HG03432 (cell line): ENCODE measurements at regions not wholly inside any gene's neighbourhood (a gene's known extent, or its start where the extent isn't known, plus 50 kb on each side); places are given as distances from the start of the nearest gene placed in this dataset.
"Not testable (repeated sequence)": the region's sequence is repeated elsewhere in the genome, so short reads cannot be mapped to it uniquely, and the experiment has no call there.

Experiments used
- ATAC-seq: cut with Tn5 transposase; IDR thresholded peaks from one replicate; pipeline ENCODE4 v1.9.1; 2021; ENCODE audit warnings: mild to moderate bottlenecking, moderate library complexity; ENCODE audit not compliant: unreplicated experiment

DNA sequence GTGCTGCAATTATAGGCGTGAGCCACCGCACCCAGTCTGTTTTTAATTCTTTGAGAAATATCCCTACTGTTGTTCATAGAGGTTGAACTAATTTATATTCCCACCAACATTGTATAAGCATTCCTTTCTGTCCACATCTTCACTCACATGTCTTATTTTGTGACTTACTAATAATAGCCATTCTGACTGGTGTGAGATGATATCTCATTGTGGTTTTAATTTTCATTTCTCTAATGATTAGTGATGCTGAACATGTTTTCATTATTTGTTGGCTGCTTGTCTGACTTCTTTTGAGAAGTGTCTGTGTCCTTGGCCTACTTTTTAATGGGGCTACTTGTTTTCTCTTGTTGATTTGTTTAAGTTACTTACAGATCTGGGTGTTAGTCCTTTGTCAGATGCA, 310.9 kb upstream of the MAOA start:
- peak; percentile 47 for ATAC-seq

DNA sequence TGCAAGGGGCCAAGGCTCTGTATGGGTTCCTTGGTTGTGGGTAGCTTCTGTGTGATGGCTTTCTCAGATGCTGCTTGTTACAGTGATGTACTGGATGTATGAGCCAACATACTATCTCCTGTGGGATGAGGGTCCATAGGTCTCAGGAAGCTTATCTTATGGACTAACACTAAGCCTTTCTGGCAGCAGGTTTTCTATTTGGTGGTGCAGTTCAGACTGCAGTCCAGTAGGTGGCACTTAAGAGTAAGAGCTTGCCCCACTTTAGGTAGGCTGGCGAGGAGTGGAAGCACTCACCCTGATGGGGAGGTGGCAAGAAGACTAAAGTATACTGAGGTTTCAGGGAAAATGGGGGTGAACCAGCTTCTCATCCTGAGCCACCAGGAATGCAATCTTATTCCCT, 306.7 kb upstream of the MAOA start:
- peak; percentile 66 for ATAC-seq

DNA sequence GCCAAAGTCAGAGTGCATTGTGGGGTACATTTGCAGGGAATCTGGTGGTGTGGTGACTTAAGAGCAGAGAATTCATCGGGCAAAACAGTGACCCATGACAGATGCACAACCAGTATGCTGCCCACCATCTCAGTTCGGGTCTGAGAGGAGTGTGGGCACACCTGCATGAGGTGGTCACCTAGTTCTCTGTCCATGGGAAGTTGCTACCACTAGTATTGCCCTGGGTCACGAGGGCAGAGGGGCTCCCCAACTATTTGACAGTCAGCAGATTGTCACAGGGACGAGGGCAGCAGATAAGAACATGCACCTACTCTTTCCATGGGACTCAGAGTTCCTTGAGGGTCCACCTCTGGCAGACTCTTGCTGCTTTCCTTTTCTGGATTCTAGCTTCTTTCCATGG, 305.2 kb upstream of the MAOA start:
- ATAC-seq = no peak

GRCh38 chrX:43357741-43358140, 298.4 kb upstream of the MAOA start:
- no peak for ATAC-seq

DNA sequence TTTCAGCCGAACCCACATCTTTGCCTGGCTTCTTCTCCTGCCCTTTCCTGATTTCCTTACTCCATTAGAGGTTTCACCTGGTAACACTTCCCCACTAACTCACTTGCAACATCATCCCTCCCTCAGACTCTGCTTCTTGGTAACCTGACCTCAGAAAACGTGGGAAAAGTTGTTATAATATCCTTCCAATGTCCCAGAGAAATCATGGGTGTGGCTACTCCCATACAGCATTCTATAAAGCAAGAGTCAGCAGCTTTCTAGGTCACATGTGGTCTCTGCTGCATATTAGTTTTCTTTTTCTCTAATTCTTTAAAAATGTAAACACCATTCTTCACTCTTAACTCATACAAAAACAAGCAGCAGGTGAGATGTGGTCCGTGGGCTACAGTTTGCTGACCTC, 283.1 kb upstream of the MAOA start:
- no peak for ATAC-seq

DNA sequence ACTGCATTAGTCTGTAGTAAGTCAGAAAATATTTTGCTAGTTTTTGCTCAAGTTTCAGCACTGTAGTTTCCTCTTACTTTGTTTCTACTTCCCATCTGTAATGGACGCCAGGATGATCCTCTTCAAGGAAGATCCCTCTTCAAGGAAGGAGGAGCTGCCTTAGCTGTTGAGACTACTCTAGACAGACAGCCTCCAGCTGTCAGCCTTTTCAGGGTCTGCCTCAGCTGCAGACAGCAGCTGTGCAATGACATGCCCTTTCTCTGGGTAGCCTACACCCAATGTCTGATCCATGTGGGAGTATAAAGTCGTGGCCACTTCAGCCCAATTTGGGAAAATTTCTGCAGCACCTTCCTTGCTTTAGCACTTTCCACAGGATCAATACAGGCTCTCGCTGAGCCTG, 281.0 kb upstream of the MAOA start:
- no peak for ATAC-seq

- no peak for ATAC-seq
Observed at GRCh38 chrX:43380704-43381103, 275.4 kb upstream of the MAOA start.

- no peak for ATAC-seq
Observed at GRCh38 chrX:43386875-43387274, 269.2 kb upstream of the MAOA start.

DNA sequence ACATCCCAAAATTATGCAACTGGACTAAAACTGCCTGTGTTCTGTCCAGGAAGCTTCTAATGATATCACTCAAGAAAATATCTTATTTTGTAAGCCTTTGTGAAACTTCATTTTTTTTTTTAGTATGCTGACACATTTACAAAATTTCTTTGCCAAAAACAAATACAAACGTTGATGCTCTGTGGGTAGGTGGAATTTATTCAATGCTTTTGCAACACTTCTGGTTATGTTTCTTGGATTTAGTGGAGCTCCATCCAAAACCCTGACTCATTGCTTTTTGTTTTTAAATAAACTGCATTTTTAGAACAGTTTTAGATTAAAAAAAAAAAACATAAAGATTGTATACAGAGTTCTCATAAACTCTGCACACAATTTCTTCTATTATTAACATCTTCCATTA, 250.9 kb upstream of the MAOA start:
- ATAC-seq = no peak

DNA sequence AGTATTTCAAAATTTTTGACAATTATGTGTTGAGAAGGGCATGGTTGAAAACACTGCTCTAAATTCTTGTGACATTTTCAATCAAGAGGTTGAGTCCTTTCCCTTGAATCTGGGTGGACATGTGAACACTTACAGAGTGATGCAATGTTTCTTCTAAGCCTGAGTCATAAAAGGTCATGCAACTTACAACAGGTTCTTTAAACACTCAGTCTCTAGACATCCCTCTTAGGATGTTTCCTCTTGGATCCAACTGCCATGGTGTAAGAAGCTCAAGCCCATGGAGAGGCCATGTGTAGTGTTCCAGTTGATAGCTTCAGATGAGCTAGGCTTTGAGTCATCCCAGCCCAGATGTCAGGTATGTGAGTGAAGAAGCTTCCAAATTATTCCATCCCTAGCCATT, 232.2 kb upstream of the MAOA start:
- no peak for ATAC-seq

DNA sequence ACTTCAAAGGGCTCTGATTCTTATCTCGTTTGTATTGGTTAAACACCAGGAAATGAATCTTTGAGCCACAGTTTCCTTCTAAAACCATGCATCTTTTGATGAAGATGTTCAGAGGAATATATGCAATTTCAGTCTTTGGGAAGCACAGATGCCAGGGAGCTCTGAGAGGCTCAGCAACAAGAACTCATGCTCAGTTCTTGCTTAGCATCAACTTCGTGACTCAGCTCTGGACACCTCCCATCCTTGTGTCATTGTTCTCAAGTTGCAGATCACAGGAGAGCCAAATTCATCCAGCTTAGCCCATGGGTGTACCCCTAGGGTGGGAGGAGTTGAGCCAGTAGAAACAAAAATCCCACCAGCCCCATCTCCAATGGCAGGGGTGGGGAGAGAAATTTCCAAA, 219.6 kb upstream of the MAOA start:
- no peak for ATAC-seq

GRCh38 chrX:43446752-43447151, 209.3 kb upstream of the MAOA start:
- ATAC-seq = no peak

DNA sequence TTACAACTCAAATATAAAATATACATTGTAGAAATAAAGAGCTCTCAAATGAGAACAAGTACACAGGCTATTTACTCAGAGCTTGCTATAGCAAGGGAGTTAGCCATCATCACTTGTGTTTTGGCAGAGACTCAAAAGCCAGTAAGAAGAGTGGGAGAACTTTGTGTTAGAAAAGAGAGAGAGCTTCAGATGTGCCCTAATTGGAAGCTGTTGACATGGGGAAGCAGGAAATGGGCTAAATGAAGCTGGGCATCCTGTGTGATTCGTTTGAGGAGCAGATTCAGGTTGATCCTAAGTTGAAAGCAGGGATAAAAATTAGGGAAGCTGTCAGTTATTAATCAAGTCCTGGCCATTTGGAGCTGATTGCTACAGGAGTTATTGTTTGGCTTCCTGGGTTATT, 207.4 kb upstream of the MAOA start:
- ATAC-seq = no peak

- no peak for ATAC-seq
Observed at GRCh38 chrX:43450355-43450754, 205.7 kb upstream of the MAOA start.

- not testable (repeated sequence) for ATAC-seq
Observed at GRCh38 chrX:43451976-43452686, 204.0 kb upstream of the MAOA start.

GRCh38 chrX:43456063-43456462, 200.0 kb upstream of the MAOA start:
- ATAC-seq = no peak

- no peak for ATAC-seq
Observed at GRCh38 chrX:43456906-43457305, 199.2 kb upstream of the MAOA start.

DNA sequence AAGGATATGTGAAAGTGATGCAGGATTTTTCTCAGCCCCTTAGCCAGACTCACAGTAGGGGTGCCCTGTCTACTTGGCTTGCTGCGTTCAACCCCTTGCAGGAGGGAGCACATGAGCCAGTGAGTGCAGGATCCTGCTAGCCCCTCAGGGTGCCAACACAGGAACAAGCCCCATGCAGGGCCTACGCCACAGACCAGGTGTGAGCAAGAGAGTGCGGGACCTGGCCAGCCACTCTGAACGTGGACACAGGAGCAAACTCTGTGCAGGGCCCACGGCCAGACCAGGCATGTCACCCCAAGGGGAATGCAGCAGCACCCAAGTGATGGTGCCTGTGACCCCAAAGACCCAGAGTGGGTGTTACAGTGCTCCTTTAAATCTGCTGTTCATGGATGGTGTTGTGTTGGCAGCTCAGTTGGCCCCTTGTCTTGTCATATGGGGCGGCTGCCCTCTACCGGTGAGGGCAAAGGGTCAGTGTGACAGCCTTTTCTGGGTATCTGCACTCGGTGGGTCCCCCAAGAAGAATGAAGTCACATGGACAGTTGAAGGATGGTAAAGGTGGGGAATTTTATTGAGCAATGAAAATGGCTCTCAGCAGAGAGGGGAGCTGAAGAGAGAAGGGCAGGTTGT, 188.4 kb upstream of the MAOA start:
- no peak for ATAC-seq

DNA sequence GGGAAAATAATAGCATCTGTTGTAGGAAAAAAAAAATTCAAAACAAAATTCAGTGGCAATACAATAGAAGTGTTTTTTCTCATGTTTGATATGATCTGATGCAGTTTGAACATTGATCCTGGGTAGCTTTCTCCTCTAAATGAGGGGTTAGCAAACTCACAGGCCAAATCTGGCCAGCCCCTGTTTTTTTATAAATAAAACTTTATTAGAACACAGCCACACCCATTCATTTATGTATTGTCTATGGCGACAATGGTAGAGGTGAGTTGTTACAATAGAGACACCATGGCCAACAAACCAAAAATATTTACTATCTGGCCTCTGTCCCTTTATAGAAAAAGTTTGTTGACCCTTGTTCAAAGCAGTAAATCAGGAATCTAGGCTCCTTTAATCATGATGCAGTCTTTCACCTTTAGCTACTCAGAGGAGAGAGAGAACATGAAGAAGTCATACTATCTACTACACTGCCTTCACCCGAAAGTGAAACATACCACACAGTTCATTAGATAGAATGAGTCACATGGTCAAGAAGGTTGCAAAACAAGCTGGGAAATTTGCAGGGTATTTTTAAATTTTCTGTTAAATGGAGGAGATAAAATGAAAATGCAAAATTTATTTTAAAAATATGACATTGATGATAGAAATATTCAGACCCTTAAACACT, 186.6 kb upstream of the MAOA start:
- no peak for ATAC-seq

DNA sequence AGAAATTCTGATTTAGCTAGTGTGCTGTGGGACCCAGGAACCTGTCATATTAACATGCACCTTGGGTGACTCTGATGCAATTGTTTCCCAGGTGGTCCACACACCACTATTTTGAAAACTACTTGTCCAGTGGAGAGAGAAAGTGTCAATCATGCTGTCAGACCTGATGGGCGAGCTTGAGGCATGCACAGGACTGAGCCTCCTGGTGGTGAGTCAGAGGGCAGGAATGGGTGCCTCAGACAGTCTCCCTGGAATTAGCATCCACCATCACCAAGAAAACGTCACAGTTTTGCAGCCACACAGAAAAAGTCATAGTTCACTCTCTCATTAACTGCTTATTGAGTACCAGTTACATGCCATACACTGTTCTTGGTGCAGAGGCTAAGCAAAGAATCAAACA, 181.8 kb upstream of the MAOA start:
- no peak for ATAC-seq

DNA sequence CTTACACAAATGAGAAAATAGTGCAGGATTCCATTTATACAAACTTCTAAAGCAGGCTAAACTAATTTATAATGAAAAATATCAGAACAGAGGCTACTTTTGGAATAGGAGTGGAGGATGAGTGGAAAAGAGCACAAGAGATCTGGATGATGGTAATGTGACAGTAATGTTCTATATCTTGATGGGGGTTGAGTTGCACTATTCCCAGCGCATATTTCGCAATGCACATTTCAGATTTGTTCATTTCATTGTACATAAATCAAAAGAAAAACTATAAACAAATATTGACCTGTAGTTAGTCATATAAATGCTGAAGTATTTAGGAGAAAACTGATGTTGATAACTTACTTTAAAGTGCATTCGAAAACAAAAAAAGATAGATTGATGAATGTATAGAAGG, 177.0 kb upstream of the MAOA start:
- ATAC-seq = no peak

DNA sequence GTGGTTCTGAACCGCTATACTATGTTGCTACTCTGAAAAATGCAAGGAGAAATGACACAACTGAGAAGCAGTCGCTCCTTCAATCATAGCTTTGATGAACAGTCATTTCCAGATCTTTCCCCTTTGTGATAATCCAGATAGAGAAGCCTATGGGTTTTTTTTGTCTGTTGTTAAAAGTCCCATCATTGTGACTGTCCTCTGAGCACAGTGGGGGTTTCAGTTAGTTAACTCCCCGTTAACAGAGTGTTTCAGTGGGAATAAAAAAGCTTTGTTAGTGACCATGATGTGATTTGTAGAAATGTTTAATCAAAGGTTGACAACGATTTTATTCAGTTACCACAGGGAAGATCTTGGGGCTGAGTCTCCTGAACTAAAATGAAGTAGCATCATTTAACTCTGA, 176.2 kb upstream of the MAOA start:
- no peak for ATAC-seq
